K562 (cell line): ENCODE measurements at regions not wholly inside any gene's neighbourhood (a gene's known extent, or its start where the extent isn't known, plus 50 kb on each side); places are given as distances from the start of the nearest gene placed in this dataset.

ENCODE experiments used
- CEBPB ChIP-seq: fragments of 450-650 bp; IDR thresholded peaks from 2 replicates; pipeline ENCODE4 v1.6.1; 2016; ENCODE audit warnings: missing genetic modification characterization, missing compliant biosample characterization
- DDX20 ChIP-seq: fragments of 450-650 bp; IDR thresholded peaks from 2 replicates; pipeline ENCODE4 v1.6.1; 2016; ENCODE audit warnings: missing genetic modification characterization, low read depth, mild to moderate bottlenecking, missing compliant biosample characterization, moderate library complexity
- POLR2AphosphoS5 ChIP-seq: IDR thresholded peaks from 2 replicates; pipeline ENCODE4 v1.6.1; 2011; ENCODE audit warnings: mild to moderate bottlenecking, low read depth, low read length, moderate library complexity; ENCODE audit not compliant: control insufficient read depth, insufficient read depth
- SMARCC2 ChIP-seq: fragments of 450-650 bp; IDR thresholded peaks from 2 replicates; pipeline ENCODE4 v1.6.1; 2017; ENCODE audit warnings: antibody characterized with exemption, moderate library complexity, mild to moderate bottlenecking, low read depth
- ZNF274 ChIP-seq: IDR thresholded peaks from 2 replicates; pipeline ENCODE4 v1.6.1; 2011; ENCODE audit warnings: low read depth, mild to moderate bottlenecking, low read length, moderate library complexity, borderline replicate concordance
- ZNF589 ChIP-seq: fragments of 200-800 bp; sonication (Bioruptor generic); IDR thresholded peaks from 2 replicates; pipeline ENCODE4 v1.6.1; 2016; ENCODE audit warnings: low read depth, missing genetic modification characterization, missing compliant biosample characterization
- TF ChIP-seq, protein P1 (sequence below): fragments of 250-450 bp; sonication (Bioruptor Pico); IDR thresholded peaks from 2 replicates; pipeline ENCODE4 v1.5.0; 2020; ENCODE audit warnings: mild to moderate bottlenecking, borderline replicate concordance
- TF ChIP-seq, protein P2 (sequence below): fragments of 250-450 bp; sonication (Bioruptor Pico); IDR thresholded peaks from 2 replicates; pipeline ENCODE4 v1.5.0; 2022; ENCODE audit warnings: mild to moderate bottlenecking
- TF ChIP-seq, protein P3 (sequence below), 2 experiments: fragments of 450-650 bp in 1 of 2; sonication (generic) in 1 of 2; formaldehyde crosslinking in 1 of 2; IDR thresholded peaks; 2 replicates each; pipeline versions ENCODE4 v1.7.1 to v1.9.0; 2016 to 2022; ENCODE audit warnings: inconsistent platforms in 1 of 2, mild to moderate bottlenecking in 1 of 2, missing genetic modification reagents in 1 of 2
- TF ChIP-seq, protein P4 (sequence below): fragments of 450-650 bp; IDR thresholded peaks from 2 replicates; pipeline ENCODE4 v1.6.1; 2016; ENCODE audit warnings: low read depth, mild to moderate bottlenecking, moderate library complexity

DNA sequence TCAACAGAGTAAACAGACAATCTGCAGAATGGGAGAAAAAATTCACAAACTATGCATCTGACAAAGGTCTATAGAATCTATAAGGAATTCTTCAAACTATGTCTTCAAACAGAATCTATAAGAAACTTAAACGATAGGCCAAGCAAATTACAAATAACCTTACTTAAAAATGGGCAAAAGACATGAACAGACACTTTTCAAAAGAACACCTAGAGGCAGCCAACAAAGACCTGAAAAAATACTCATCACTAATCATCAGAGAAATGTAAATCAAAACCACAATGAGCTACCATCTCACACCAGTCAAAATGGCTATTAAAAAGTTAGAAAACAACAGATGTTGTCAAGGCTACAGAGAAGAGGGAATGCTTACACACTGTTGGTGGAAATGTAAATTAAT, 81.3 kb downstream of the ID4 start:
- TF ChIP-seq, protein P1, sequence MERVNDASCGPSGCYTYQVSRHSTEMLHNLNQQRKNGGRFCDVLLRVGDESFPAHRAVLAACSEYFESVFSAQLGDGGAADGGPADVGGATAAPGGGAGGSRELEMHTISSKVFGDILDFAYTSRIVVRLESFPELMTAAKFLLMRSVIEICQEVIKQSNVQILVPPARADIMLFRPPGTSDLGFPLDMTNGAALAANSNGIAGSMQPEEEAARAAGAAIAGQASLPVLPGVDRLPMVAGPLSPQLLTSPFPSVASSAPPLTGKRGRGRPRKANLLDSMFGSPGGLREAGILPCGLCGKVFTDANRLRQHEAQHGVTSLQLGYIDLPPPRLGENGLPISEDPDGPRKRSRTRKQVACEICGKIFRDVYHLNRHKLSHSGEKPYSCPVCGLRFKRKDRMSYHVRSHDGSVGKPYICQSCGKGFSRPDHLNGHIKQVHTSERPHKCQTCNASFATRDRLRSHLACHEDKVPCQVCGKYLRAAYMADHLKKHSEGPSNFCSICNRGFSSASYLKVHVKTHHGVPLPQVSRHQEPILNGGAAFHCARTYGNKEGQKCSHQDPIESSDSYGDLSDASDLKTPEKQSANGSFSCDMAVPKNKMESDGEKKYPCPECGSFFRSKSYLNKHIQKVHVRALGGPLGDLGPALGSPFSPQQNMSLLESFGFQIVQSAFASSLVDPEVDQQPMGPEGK (CRISPR knock-in tag), result no peak
- TF ChIP-seq, protein P2, sequence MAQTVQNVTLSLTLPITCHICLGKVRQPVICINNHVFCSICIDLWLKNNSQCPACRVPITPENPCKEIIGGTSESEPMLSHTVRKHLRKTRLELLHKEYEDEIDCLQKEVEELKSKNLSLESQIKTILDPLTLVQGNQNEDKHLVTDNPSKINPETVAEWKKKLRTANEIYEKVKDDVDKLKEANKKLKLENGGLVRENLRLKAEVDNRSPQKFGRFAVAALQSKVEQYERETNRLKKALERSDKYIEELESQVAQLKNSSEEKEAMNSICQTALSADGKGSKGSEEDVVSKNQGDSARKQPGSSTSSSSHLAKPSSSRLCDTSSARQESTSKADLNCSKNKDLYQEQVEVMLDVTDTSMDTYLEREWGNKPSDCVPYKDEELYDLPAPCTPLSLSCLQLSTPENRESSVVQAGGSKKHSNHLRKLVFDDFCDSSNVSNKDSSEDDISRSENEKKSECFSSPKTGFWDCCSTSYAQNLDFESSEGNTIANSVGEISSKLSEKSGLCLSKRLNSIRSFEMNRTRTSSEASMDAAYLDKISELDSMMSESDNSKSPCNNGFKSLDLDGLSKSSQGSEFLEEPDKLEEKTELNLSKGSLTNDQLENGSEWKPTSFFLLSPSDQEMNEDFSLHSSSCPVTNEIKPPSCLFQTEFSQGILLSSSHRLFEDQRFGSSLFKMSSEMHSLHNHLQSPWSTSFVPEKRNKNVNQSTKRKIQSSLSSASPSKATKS (CRISPR knock-in tag), result no peak
- TF ChIP-seq POLR2AphosphoS5 (no peak), ZNF589 (CRISPR knock-in tag) (no peak), DDX20 (tag) (no peak), ZNF274 (no peak), SMARCC2 (no peak), CEBPB (tag) (no peak)
- TF ChIP-seq, protein P3, sequence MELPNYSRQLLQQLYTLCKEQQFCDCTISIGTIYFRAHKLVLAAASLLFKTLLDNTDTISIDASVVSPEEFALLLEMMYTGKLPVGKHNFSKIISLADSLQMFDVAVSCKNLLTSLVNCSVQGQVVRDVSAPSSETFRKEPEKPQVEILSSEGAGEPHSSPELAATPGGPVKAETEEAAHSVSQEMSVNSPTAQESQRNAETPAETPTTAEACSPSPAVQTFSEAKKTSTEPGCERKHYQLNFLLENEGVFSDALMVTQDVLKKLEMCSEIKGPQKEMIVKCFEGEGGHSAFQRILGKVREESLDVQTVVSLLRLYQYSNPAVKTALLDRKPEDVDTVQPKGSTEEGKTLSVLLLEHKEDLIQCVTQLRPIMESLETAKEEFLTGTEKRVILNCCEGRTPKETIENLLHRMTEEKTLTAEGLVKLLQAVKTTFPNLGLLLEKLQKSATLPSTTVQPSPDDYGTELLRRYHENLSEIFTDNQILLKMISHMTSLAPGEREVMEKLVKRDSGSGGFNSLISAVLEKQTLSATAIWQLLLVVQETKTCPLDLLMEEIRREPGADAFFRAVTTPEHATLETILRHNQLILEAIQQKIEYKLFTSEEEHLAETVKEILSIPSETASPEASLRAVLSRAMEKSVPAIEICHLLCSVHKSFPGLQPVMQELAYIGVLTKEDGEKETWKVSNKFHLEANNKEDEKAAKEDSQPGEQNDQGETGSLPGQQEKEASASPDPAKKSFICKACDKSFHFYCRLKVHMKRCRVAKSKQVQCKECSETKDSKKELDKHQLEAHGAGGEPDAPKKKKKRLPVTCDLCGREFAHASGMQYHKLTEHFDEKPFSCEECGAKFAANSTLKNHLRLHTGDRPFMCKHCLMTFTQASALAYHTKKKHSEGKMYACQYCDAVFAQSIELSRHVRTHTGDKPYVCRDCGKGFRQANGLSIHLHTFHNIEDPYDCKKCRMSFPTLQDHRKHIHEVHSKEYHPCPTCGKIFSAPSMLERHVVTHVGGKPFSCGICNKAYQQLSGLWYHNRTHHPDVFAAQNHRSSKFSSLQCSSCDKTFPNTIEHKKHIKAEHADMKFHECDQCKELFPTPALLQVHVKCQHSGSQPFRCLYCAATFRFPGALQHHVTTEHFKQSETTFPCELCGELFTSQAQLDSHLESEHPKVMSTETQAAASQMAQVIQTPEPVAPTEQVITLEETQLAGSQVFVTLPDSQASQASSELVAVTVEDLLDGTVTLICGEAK (IDR thresholded peaks at IDR 0.05), result no peak
- TF ChIP-seq, protein P3 (CRISPR knock-in tag; IDR thresholded peaks at IDR 0.05), result no peak
- TF ChIP-seq, protein P4, sequence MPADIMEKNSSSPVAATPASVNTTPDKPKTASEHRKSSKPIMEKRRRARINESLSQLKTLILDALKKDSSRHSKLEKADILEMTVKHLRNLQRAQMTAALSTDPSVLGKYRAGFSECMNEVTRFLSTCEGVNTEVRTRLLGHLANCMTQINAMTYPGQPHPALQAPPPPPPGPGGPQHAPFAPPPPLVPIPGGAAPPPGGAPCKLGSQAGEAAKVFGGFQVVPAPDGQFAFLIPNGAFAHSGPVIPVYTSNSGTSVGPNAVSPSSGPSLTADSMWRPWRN, result no peak
